Stimulated activated CD4-positive, alpha-beta T cell treated with anti-CD3 and anti-CD28 coated beads, Interleukin-4, amount 100 ng/mL, for 4 hours (primary cell): ENCODE measurements at regions not wholly inside any gene's neighbourhood (a gene's known extent, or its start where the extent isn't known, plus 50 kb on each side); places are given as distances from the start of the nearest gene placed in this dataset.

Experiments used
- DNase-seq, 2 experiments: peaks; one replicate each; pipeline ENCODE4 v3.0.0-alpha.2; 2020

- no peak for DNase-seq
These were observed 55.4 kb downstream of the CCER1 start for GRCh38 chr12:90899456-90900182.

DNA sequence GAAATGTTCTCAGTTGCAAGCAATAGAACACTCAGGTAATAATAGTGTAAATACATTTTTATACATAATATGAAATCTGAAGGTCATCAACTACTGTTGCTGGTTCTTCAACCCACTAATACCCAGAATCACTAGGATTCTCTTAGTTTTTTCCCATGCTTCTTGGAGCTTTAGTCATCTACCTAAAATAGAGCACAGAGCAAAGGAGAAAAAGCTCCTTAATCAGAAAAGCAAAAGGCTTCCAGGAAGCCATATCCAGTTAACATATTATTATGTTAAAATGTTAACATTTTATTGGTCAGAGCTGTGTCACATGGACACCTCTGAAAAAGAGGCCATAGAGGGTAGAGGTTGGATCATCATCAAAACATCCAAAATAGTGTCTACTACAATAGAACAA is 57.0 kb downstream of the CCER1 start:
- DNase-seq = no peak

DNA sequence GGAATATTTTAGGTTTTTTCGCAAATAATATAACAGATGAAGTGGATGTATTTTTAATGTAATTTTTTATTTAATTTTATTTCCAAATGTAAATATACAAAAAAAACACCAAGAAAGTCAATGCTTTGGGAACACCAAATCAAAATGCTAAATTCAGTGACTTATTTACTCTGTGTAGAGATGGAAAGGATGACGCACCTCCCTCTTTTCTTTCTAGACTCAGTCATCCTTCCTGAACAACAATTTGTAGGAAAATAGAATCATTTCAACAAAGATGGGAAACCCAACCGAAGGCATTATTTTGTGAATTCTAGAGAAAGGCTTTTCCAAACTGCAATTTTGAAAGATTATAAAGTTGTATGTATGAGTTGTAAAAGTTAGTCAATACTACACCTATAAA is 57.7 kb downstream of the CCER1 start:
- DNase-seq = no peak

- no peak for DNase-seq
These were observed 58.2 kb downstream of the CCER1 start for GRCh38 chr12:90896821-90897220.

GRCh38 chr12:90896164-90896563 is 58.8 kb downstream of the CCER1 start:
- DNase-seq = no peak

GRCh38 chr12:90888316-90888715 is 66.7 kb downstream of the CCER1 start:
- DNase-seq = no peak

DNA sequence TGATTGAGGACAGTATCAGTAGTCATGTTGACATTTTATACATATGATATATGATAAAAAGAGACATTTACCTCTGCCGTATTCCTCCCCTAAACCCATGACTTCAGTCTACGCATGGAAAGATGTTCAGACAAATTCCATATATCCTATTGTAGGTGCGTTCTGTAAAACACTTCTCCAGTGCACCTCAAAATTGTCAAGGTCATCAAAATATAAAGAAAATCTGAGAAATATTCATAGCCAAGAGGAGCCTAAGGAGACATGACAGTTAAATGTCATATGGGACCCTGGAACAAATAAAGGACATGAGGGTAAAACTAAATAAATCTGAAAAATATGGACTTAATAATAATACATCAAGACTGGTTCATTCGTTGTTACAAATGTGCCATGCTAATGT is 71.5 kb downstream of the CCER1 start:
- DNase-seq = no peak

GRCh38 chr12:90871726-90872096 is 83.3 kb downstream of the CCER1 start:
- DNase-seq = no peak

DNA sequence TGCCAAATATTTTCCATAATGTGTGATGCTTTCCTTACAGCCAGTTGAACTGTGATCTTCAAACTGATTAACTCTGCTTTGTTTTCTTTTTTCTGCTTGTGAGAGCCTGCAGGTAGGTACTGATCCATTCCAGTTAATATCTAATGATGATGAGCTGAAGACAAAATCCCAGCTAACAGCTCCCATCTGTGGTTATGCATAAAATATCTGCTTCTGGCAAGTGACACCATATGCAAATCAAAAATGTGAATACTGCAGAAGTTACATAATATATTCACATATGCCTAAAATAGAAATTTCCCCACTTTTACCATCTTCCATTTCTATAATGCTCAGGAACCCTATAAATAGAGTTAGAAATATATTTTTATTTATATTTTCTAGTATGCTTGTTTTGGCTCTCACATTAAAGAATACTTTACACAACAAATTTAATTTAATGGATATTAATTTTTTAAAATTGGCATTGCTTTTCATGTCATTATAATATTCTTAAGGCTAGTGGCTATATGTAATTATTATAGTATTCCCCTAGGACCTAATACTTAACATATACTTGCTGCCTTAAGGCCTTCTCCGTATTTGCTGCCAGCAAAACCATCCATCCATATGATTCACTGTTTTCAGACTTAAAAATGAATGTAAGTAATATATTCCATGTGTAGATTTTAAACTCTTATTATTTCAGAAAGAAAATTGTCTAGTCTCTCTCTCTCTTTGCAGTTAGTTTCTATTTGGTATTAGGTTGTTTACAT is 83.8 kb downstream of the CCER1 start:
- no peak for DNase-seq

DNA sequence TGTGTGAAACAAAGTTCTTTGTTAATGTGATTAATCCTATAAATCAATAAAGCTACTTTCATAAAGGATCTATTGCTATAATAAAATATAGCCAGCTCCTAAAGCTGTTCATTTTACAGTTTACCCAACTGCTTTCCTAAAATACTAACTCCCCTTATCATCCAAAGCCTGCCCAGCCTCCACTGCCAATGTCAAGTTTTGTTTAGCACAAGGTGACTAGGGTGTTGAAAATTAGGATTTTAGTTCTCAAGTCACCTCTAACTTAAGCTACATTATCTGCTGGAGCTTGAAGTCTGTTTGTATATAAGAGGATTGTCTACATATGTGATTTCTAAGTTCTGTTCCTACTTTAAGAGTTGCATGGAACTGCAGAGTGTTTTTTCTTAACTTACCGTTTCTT is 86.3 kb downstream of the CCER1 start:
- no peak for DNase-seq

- no peak for DNase-seq
These were observed 95.4 kb downstream of the CCER1 start for GRCh38 chr12:90859591-90859990.

DNA sequence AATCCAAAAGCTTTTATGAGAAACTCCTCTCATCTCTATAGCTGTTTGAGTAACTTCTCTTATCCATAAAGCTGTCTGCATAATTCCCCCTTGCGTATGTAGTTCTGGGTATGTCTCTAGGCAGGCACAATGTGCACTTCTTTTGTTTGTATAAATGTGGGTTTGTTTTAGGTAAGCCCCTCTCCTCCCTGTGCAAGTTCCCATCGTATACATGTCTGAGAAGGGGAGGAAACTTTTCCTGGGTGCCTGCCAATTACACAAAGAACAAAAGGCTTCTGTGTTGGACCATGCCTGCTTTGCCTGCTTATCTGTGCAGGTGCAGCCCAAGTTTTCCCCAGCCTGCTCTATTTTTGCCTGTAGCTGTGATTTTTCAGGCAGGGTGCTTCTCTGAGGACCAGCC is 96.7 kb downstream of the CCER1 start:
- DNase-seq = no peak

GRCh38 chr12:90855534-90855933 is 99.4 kb downstream of the CCER1 start:
- no peak for DNase-seq

DNA sequence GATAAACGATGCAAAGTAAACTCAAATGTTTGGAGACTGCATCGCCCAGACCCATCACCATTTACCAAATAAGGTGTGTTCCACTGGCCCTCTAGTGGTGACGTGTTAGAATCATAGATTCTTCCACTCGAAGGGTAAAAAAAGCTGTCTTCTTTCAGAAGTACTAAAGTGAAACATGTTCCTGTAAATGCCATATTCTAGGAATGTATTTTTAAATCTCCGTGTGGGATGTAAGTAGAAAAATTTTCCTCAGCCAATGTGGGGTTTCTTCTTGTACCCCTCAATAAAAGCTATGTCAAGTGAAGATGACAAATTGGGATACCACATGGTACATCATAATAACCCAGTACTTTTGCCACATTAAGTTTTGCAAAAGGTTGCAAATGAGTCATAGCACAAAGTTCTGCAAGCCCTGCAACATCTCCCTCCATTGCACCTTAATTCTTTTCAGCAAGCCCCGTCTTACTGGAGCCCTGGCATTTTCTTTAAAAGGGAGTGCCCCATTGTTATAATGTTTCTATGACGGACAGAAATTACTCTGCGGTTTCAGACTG is 100.8 kb downstream of the CCER1 start:
- no peak for DNase-seq

GRCh38 chr12:90851800-90852718 is 102.9 kb downstream of the CCER1 start:
- no peak for DNase-seq

- no peak for DNase-seq
These were observed 112.5 kb downstream of the CCER1 start for GRCh38 chr12:90842477-90842876.

DNA sequence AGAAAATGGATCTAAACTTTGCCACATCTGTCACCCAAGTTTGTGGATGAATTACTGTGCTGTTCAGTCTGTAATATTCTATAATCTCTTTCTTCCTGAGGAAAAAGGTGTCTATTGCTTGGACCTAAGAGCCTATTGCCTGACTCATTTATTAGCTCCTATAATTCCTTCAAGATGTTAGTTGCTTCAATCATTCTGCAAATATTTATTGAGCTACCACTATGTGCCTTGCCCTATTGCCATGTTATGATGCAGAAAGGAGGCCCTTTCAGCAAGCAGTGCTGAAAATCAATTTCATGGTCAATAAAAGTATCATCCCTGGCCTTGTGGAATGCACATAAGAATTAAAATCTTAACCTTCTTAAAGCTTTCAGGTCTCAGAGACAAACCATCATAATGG is 113.6 kb downstream of the CCER1 start:
- DNase-seq = no peak

DNA sequence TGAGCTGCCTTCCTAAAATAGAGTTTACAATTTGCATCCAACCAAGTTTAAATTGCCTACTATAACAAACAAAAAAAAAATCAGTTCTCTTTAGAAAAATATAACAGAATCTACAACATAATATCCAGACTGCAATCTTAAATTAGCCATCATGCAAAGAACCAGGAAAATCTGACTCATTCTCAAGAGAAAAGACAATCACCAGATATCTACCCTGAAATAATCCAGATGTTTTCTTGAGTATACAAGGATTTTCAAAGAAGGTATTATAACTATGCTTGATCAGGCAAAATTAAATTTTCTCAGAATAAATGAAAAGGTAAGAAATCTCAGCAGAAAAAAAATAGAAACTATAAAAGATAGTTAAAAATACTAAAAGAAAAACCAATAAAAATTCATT is 115.6 kb downstream of the CCER1 start:
- DNase-seq = no peak

DNA sequence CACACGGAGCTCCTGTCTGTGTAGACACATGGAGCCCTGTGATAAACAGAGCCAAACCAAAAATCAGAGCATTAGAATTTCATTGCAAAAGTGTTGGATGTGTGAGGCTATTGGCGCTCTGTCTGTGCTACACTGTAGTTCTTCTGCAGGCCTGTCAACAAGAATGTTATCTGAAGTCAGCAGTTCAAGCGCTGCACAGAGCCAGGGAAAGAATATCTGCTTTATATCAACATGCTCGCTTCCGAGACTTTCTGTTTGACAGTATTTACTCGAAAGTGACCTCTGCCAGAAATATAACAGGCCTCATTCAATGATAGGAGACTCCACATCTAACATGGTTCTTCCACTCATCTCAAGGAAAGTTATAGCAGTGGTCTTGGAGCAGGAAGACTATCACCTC is 118.3 kb downstream of the CCER1 start:
- DNase-seq = no peak

DNA sequence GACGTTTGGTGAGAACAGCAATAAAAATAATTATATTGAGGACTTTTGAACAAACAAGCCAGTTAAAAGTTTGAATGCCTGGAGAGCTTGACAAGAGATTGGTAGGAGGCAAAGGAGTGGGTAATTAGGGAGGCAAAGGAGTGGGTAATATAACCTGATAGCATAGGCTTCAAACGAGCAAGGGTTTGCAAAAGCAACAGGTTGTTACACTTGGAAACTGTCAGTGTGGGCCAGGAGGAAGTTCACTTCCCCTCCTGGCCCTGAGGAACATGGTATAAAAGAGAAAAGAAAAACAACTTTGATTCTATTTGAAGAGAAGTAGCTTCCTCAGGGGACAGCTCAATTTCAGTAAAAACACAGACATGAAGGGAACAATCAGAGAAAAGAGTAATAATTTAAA is 121.7 kb downstream of the CCER1 start:
- no peak for DNase-seq

GRCh38 chr12:90832427-90832826 is 122.5 kb downstream of the CCER1 start:
- DNase-seq = no peak

DNA sequence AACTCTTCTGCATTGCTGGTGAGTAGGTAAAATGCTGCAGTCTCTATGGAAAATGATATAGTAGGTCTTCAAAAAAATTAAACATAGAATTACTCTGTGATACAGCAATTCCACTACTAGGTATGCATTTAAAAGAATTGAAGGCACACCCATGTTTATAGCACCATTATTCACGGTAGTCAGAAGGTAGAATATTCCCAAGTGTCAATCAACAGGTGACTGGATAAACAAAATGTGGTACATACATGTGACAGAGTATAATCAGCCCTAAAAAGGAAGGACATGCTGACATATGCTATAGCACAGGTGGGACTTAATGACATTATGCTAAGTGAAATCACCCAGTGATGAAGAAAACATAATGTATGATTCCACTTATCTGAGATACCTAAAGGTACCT is 123.3 kb downstream of the CCER1 start:
- DNase-seq = no peak

DNA sequence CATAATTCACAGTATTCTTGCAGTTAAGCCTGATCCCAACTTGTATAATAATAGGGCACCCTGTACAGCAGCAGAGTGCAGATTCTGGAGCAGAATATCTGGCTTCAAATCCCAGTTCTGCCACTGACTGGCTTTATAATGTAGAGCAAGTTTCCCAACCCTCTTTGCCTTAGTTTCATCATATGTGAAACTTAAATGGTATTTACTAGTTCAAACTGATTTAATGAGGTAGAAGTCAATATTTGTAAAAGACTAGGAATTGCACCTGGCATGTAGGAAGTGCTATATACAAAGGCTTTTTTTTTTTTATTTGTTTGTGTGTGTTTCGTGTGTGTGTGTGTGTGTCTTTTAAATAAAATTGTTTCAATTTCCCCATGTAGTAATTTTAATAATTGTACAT is 125.9 kb downstream of the CCER1 start:
- DNase-seq = no peak
